DMS114 treated with DMSO at 0.1 percent for 48 hours (cell line): ENCODE measurements at regions not wholly inside any gene's neighbourhood (a gene's known extent, or its start where the extent isn't known, plus 50 kb on each side); places are given as distances from the start of the nearest gene placed in this dataset.
"Not testable (repeated sequence)": the region's sequence is repeated elsewhere in the genome, so short reads cannot be mapped to it uniquely, and the experiment has no call there.

Experiments
- DNase-seq: peaks from one replicate; lab custom pipeline; 2025; ENCODE audit not compliant: unreplicated experiment; lab: John Stamatoyannopoulos, UW

DNA sequence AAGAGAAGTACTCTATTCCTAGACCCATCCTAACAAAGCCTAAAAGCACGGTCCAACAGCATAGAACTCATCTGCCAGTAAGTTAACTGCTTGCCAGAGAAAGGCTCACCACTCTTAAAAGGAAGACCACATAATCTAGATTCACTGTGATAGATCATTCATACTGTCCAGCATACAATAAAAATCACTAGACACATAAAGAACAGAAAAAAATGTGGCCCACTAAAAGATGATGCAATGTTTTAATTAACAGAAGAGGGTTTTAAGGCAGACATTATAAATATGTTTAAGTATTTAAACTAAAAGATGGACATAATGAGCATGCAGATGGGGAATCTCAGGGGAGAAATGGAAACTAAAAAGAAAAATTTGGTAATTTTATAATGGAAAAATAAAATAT lies 157.5 kb upstream of the CDH4 start:
- DNase-seq = no peak

DNA sequence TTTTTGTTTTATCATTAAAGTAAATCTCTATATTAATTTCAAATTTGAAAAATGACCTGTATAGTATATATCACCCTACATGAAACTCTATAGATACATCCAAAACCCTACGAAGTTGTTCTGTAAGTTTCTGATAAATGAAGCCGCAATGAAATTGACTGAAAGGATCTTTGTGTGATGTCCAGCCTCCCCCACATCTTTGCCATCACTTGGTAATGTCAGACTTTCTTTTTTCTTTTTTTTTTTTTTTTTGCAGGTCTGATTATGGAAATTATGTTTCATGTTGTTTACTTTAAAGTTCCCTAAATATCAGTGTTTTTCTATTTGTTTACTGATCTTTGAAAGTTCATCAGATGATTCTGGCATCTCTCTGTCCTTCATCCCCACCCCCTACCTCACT lies 155.6 kb upstream of the CDH4 start:
- DNase-seq = no peak

DNA sequence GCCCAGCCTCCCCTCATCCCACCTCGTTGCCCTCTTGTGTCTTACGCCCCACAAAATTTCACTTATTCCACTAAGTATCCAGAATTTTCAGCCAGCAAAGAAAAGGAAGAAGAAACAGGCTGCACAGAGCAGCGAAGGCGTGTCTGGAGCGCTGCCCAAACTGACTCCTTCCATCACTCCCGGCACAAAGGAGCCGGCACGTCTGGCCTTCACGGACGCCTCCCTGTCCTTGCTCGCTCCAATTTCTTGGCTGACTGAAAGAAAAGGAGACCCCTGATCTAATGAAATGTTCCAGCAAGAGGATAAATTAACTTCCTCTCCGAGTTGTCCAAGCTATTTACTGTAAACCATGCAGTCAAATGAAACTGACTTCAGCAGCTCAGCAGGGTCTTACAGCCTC lies 152.3 kb upstream of the CDH4 start:
- DNase-seq = no peak

GRCh38 chr20:61100489-61100888 lies 151.6 kb upstream of the CDH4 start:
- no peak for DNase-seq

DNA sequence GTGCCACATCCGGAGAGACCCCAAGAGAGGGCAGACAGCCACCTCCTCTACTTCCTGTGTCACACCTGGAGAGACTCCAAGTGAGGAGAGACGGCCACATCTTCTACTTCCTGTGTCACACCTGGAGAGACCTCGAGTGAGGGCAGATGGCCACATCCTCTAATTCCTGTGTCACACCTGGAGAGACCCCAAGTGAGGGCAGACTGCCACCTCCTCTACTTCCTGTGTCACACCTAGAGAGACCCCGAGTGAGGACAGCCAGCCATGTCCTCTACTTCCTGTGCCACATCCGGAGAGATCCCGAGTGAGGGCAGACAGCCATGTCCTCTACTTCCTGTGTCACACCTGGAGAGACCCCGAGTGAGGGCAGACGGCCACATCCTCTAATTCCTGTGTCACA lies 150.7 kb upstream of the CDH4 start:
- not testable (repeated sequence) for DNase-seq

- DNase-seq = no peak
Measured at GRCh38 chr20:61104232-61104631, 147.8 kb upstream of the CDH4 start.

- DNase-seq = no peak
Measured at GRCh38 chr20:61105395-61105794, 146.7 kb upstream of the CDH4 start.

GRCh38 chr20:61106438-61106837 lies 145.6 kb upstream of the CDH4 start:
- DNase-seq = no peak

DNA sequence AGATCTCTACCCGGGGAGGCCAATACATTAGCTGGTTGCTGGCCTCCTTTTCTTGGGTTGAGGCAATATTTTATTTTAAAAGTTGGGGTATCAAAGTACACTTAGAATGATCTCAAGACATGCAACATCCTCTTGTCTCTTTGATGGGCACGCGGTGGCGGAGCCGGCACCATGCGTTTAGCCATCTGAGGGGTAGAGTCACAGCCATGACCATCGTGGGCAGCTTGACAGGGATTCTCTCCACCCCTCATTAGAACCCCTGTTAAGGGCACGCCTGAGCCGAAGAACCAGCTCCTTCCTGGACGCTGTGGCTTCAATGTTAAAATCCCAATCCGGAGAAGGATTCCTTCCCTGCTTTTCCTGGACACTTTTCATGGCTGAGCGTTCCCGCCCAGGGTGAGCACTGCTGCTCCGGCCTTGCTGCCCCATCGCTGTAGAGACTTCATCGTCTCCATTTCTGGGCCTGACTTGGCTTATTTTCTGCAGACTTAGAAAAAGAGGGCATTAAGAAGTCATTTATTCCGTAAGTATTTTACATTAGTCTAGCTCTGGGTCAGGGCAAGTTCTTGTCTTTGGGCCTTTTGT lies 142.7 kb upstream of the CDH4 start:
- DNase-seq = no peak

DNA sequence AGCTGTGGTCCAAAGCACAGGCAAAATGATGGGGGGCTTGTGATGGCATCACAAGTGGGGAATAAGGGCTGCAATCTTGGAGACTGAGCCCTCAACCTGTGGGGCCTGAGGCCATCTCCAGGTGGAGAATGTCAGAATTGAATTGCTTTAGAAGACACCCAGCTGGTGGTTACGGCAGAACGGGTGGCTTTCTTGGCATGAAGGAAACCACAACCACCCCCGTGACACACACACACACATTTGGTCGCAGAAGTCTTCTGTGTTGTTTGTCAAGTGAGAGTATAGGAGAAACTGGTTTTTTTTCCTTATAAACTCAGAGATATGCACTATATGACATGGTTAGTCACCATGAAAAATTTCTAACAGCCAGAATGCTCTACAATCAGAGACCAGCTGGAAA lies 139.5 kb upstream of the CDH4 start:
- no peak for DNase-seq

DNA sequence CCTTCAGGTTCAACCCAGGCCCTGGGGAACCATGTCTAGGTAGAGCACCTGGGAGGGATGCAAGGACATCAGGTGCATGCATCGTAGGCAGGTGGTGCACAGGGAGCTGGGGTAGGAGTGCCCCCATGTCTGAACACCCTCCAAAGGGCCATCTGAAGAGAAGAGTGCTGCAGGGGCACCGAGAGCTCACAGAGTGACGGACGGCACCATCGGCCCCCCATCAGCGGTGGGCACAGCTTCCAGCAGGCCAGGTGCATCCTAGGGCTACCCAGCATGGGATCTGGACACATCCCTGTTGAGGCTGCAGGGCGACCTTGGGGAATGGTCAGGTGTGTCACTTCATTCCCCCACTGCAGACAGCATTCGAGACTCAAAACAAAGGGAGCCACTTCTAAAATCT lies 138.3 kb upstream of the CDH4 start:
- DNase-seq = no peak

- DNase-seq = no peak
Measured at GRCh38 chr20:61114493-61115175, 137.4 kb upstream of the CDH4 start.

DNA sequence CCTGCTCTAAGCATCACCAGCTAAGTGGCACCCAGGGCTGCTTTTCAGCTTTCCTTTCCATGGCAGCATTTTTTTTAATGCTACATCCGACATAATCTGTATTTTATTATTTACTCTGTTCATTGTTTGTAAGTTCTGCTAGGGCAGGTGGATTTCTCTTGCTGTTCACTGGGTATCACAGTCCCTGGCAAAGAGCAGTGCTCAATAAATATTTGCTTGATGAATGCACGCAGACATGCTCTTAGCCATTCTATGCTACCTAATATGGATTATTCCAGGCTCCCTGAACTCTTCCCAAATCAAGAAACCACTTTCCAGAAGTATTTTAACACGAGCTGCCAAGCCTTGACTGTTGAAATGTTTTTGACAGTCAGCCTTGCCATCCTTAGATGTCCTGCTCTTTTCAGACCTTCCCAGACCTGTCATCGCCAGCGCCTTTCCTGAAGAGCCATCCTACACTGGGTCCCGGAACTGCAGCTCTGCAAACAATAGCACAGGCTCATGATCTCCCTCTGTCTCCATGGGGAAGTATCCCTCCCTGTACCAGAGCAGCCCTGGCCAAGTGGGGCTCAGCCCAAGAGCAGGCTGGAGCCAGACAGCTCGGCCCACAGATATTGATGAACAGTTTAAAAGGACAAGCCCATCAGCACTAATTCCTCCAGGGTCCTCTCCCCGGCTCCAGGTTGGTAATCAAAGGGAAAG lies 136.5 kb upstream of the CDH4 start:
- DNase-seq = no peak

DNA sequence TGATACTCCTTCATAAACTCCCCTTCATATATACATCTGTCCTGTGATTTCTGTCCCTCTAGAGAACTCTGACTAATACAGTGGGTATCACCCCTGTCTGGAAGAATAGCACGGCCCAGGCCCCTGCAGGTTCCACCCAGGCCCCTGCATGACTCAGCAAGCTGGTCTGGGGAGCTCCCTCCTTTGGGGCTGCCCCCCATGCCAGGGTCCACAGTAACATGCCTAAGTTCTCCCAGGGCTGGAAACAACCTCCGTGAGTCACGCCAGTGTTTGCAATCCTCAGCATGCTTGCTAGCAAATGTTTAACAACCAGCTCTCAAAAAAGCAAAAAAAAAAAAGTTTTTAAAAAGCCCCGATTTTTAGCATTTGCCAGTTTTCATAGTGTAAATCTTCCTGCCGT lies 134.3 kb upstream of the CDH4 start:
- DNase-seq = no peak

DNA sequence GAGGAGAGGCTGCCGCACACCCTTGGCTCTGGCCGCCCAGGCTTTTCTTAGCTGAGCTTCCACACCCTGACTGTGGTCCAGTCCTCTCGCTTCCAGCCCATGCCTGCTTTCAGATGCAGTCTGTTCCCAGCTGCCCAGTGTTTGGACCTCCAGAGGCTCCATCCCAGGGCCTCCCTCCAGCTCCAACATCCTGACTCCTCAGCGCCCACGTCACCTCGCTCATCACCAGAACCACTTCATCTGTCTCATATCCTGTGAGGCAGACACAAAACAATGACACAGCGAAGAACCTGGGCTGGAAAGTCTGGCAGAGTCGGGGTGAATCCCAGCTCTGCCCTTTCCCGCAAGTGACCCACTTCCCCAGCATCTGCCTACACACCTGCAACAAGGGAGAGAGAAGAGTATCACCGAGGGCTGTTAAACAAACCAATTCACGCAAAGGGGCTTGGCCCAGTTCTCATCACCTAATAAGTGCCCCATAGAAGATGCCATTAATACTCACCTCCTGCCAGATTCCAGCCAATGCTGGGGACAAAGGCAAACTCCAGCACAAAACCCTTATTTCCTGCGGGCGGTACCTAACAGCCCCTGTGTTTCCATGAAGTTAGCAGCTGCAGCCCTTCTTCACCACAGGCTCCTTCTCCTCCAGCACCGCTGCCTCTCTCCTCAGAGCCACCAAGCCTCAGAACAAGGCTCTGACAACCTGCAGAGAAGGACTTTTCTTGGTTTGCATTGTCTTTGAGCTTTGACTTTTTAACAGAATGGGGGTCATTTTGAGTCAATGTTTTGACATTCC lies 133.4 kb upstream of the CDH4 start:
- DNase-seq = no peak

GRCh38 chr20:61119273-61119672 lies 132.8 kb upstream of the CDH4 start:
- no peak for DNase-seq

- no peak for DNase-seq
Measured at GRCh38 chr20:61119794-61120410, 132.2 kb upstream of the CDH4 start.

DNA sequence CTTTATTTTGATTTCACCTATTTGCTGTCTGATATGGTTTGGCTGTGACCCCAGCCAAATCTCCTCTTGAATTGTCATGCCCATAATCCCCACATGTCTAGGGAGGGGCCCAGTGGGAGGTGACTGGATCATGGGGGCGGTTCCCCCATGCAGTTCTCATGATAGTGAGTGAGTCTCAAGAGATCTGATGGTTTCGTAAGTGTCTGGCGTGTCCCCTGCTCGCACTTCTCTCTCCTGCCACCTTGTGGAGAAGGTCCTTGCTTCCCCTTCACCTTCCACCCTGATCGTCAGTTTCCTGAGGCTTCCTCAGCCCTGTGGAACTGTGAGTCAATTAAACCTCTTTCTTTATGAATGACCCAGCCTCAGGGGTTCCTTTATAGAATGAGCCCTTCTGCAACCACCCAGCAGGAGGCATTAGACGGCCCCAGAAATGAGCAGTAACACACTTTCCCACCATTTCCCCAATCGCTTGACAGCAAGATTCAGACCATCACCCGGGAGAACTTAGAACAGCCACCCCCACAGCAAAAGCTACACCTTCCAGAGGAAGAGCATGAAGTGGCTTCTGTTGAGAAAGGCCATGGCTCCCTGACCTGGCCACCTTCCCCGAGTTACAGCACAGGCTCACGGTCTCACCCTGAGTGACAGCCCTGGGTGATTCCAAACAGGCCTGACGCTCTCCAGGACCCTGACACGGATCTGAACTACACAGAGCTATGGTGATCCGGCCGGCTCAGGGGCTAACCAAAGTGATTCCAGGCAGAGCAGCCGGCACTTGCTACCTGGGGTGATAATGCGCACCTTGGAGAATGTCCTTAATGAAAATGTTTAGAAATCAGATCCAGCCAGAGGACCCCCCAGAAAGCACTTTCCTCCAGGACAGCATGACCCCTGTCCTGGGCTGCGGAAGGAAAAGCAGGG lies 131.2 kb upstream of the CDH4 start:
- peak; percentile 40 for DNase-seq

- no peak for DNase-seq
Measured at GRCh38 chr20:61121661-61122060, 130.4 kb upstream of the CDH4 start.

DNA sequence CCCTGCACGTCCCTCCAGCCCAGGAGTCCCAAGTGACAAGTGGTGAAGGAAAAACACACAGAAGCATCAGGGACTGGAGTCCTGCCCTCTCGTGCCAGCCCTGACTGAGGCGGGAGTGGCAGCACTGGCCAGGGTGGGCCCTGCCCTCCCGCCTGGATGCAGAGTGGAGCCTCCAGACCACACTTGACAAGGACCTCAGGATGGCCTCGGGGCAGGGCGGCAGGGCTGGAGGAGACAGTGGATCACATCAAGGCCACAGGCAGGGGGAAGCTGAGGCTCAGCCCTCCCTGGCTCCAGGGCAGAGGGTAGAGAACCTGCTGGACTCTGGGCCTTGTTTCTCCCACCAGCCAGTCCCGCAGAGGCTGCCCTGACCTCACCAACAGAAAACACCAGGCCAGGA lies 128.8 kb upstream of the CDH4 start:
- no peak for DNase-seq
